ENCODE measurements at regions not wholly inside any gene's neighbourhood (a gene's known extent, or its start where the extent isn't known, plus 50 kb on each side); places are given as distances from the start of the nearest gene placed in this dataset.

GRCh38 chr7:156544919-156545715, 95.5 kb upstream of the RNF32 start:
- H3K36me3 ChIP-seq: no peaks in the 10 kb centered on the region
- H3K27me3 ChIP-seq: no peaks in the 10 kb centered on the region
- no peaks in the 10 kb centered on the region for H3K9me3 ChIP-seq
- TF ChIP-seq CTCF (IDR thresholded peaks at IDR 0.05; ENCODE audit: low read depth, low read length): no peak
- H3K4me1 ChIP-seq: no peaks in the 10 kb centered on the region
- no peak overlapping the region for H3K4me3 ChIP-seq (ENCODE audit: low read depth, low read length)
- no peak for DNase-seq

- H3K4me1 ChIP-seq: no peaks in the 10 kb centered on the region
- no peaks in the 10 kb centered on the region; the same call in 1 of the 2 replicates for H3K27me3 ChIP-seq
- no peak overlapping the region for H3K4me3 ChIP-seq (ENCODE audit: low read depth, low read length)
- no peaks in the 10 kb centered on the region for H3K36me3 ChIP-seq
- H3K9me3 ChIP-seq: no peaks in the 10 kb centered on the region
- no peak for TF ChIP-seq CTCF (IDR thresholded peaks at IDR 0.05; ENCODE audit: low read depth, low read length)
- DNase-seq: no peak
These were observed 96.6 kb upstream of the RNF32 start for GRCh38 chr7:156543699-156544598.

- no peaks in the 10 kb centered on the region for H3K36me3 ChIP-seq
- H3K9me3 ChIP-seq: no peaks in the 10 kb centered on the region
- no peaks in the 10 kb centered on the region; the same call in 1 of the 2 replicates for H3K27me3 ChIP-seq
- TF ChIP-seq CTCF (IDR thresholded peaks at IDR 0.05; ENCODE audit: low read depth, low read length): no peak
- no peak for DNase-seq
- no peak overlapping the region for H3K4me3 ChIP-seq (ENCODE audit: low read depth, low read length)
- H3K4me1 ChIP-seq: no peaks in the 10 kb centered on the region
These were observed 99.9 kb upstream of the RNF32 start for GRCh38 chr7:156540619-156541165.

- Histone ChIP-seq H3K4me1 (no peaks in the 10 kb centered on the region), H3K9me3 (no peaks in the 10 kb centered on the region), H3K27me3 (no peaks in the 10 kb centered on the region; the same call in 1 of the 2 replicates), H3K36me3 (no peaks in the 10 kb centered on the region), H3K4me3 (ENCODE audit: low read depth, low read length) (no peak overlapping the region)
- no peak for DNase-seq
- no peak for TF ChIP-seq CTCF (IDR thresholded peaks at IDR 0.05; ENCODE audit: low read depth, low read length)
These were observed 100.6 kb upstream of the RNF32 start for GRCh38 chr7:156539999-156540398.

GRCh38 chr7:156537006-156537405, 103.6 kb upstream of the RNF32 start:
- Histone ChIP-seq H3K9me3 (no peaks in the 10 kb centered on the region), H3K4me3 (ENCODE audit: low read depth, low read length) (no peak overlapping the region), H3K27me3 (no peaks in the 10 kb centered on the region; the same call in 1 of the 2 replicates), H3K4me1 (no peaks in the 10 kb centered on the region), H3K36me3 (no peaks in the 10 kb centered on the region)
- TF ChIP-seq CTCF (IDR thresholded peaks at IDR 0.05; ENCODE audit: low read depth, low read length): no peak
- no peak for DNase-seq
